GM12892 (cell line): ENCODE measurements at regions not wholly inside any gene's neighbourhood (a gene's known extent, or its start where the extent isn't known, plus 50 kb on each side); places are given as distances from the start of the nearest gene placed in this dataset.

ENCODE experiments used
- POLR2A ChIP-seq: IDR thresholded peaks from 2 replicates; pipeline ENCODE4 v1.6.1; 2011; ENCODE audit warnings: low read depth, low read length, control low read depth
- POLR2AphosphoS5 ChIP-seq: IDR thresholded peaks from 2 replicates; pipeline ENCODE4 v1.6.1; 2011; ENCODE audit warnings: low read depth, low read length, control low read depth
- TAF1 ChIP-seq: IDR thresholded peaks from 2 replicates; pipeline ENCODE4 v1.6.1; 2011; ENCODE audit warnings: low read depth, mild to moderate bottlenecking, control low read depth, low read length, borderline replicate concordance

DNA sequence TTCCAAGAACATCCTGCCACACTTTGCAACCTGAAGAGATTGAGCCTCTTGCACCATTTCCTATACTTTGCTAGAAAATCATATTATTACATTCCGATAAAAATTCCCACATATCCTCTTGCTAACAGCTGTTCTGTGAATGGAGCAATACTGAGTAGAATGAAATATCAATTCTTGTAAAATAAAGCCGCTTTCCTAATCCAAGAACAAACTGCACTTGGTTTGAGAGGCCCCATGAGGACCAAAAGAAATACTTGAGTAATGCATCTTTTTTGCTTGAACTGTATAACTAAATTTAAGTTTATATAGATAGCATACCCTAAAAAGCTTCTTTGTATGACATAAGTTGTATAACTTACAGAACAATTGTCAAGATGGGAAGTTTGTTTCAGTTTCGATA, 632.4 kb upstream of the SLC8A1 start:
- no peak for TF ChIP-seq POLR2A
- no peak for TF ChIP-seq TAF1
- TF ChIP-seq POLR2AphosphoS5: no peak
